Activated CD4-positive, alpha-beta T cell treated with anti-CD3 and anti-CD28 coated beads, Interleukin-2, amount 50 U/mL, for 24 hours (primary cell): ENCODE measurements at regions not wholly inside any gene's neighbourhood (a gene's known extent, or its start where the extent isn't known, plus 50 kb on each side); places are given as distances from the start of the nearest gene placed in this dataset.

Experiments
- DNase-seq, 2 donors: peaks; one replicate each; pipeline ENCODE4 v3.0.0-alpha.2; 2020; ENCODE audit warnings: low read depth in 1 of 2, low spot score in 1 of 2

- no peak for DNase-seq
Measured at GRCh38 chr12:76704693-76705092, 59.2 kb upstream of the ZDHHC17 start.

GRCh38 chr12:76706101-76706500 is 57.8 kb upstream of the ZDHHC17 start:
- no peak for DNase-seq

DNA sequence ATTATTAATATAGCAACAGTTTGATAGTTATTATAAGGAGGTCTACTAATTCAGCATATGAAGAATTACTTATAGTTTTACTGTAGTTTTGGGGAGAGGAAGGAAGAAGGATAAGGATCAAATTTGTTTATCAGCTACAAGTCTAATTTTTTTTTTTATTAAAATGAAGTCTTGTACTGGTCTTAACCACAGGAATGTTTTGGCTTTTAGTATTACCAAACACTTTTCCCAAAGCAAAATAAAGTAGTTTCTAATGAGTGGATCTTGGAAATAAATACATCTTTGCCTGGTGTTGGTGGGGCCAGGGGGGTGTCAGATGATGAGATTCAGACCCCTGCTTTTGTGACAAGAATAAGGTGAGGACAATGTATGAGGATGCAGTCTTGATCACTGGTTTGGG is 57.2 kb upstream of the ZDHHC17 start:
- DNase-seq: no peak

GRCh38 chr12:76707772-76708171 is 56.1 kb upstream of the ZDHHC17 start:
- DNase-seq: no peak

- no peak for DNase-seq
Measured at GRCh38 chr12:76708296-76708695, 55.6 kb upstream of the ZDHHC17 start.

DNA sequence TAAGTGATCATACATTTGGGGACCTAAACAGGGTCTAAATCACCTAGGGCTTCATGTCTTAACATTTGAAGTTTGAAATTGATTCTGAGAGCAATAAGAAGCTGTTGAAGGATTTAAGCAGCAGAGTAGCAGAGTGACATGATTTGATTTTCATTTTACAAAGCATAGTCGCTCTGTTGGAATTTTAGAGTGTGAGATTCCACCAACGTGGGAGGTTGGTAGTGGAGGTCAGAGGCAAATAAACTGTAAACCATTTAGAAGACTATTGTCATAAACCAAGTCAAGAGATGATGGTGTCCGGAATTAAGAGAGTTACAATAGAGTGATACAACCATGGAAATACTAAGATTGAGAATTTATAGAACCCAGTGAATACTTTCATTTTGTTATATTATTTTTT is 52.7 kb upstream of the ZDHHC17 start:
- no peak for DNase-seq

GRCh38 chr12:76713130-76713529 is 50.8 kb upstream of the ZDHHC17 start:
- DNase-seq: no peak

DNA sequence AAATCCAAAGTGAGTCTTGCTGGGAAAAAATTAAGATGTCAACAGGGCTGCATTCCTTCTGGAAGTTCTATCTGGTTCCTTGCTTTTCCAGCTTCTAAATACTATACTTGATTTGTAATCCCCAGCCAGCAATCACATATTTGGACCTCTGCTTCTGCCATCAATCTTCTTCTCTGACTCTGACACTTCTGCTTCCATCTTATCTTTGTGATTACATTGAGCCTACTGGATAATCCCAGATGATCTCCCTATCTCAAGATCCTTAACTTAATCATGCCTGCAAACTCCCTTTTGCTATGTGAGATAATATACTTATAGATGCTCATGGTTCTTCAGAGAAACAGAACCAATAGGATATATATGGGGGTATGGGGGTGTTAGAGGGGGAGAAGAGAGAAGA is 49.9 kb upstream of the ZDHHC17 start:
- DNase-seq: no peak
